Esophagus muscularis mucosa (tissue), 3 donors: ENCODE measurements at regions not wholly inside any gene's neighbourhood (a gene's known extent, or its start where the extent isn't known, plus 50 kb on each side); places are given as distances from the start of the nearest gene placed in this dataset.

ENCODE experiments used
- POLR2A ChIP-seq: fragments of 450-650 bp; IDR thresholded peaks from one replicate; pipeline ENCODE4 v1.6.1; 2017; ENCODE audit warnings: antibody characterized with exemption, moderate library complexity, mild to moderate bottlenecking, low read depth
- POLR2AphosphoS5 ChIP-seq, 2 donors: sonication (generic); formaldehyde crosslinking; IDR thresholded peaks; one replicate each; pipeline ENCODE4 v1.6.1; 2017; ENCODE audit warnings: antibody characterized with exemption in 2 of 2
- TF ChIP-seq, protein P1 (sequence below), 3 experiments: fragments of 200-600 bp in 2 of 3; fragments of 450-650 bp in 1 of 3; sonication (generic) in 2 of 3; IDR thresholded peaks; one replicate each; pipeline ENCODE4 v1.5.1; 2017 to 2019; ENCODE audit warnings: antibody characterized with exemption in 3 of 3, mild to moderate bottlenecking in 2 of 3, moderate library complexity in 1 of 3

GRCh38 chr6:85237478-85237877 lies 212.4 kb upstream of the NT5E start:
- TF ChIP-seq, protein P1, sequence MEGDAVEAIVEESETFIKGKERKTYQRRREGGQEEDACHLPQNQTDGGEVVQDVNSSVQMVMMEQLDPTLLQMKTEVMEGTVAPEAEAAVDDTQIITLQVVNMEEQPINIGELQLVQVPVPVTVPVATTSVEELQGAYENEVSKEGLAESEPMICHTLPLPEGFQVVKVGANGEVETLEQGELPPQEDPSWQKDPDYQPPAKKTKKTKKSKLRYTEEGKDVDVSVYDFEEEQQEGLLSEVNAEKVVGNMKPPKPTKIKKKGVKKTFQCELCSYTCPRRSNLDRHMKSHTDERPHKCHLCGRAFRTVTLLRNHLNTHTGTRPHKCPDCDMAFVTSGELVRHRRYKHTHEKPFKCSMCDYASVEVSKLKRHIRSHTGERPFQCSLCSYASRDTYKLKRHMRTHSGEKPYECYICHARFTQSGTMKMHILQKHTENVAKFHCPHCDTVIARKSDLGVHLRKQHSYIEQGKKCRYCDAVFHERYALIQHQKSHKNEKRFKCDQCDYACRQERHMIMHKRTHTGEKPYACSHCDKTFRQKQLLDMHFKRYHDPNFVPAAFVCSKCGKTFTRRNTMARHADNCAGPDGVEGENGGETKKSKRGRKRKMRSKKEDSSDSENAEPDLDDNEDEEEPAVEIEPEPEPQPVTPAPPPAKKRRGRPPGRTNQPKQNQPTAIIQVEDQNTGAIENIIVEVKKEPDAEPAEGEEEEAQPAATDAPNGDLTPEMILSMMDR (IDR thresholded peaks at IDR 0.05) = no peak
- no peak for TF ChIP-seq POLR2A
- TF ChIP-seq POLR2AphosphoS5 (IDR thresholded peaks at IDR 0.05) = no peak
